ENCODE measurements at regions not wholly inside any gene's neighbourhood (a gene's known extent, or its start where the extent isn't known, plus 50 kb on each side); places are given as distances from the start of the nearest gene placed in this dataset.

DNA sequence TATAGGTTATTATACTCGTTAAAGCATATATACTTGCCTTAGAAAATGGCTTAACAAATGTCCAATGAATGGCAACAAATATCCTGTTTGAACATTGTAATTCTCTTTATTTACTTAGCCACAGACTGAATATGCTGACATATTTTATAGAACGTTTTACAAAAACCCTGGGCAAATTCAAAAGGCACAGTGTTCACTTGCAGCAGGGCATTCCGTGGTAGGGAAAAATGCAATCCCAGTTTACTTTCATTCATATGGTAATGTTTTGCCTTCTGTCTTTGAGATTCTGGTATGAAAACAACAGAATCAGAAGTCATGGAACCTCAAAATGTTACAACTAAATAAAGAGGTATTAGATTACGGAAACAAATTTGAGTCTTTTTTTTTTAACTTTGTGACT, 56.2 kb upstream of the MYCBP2 start:
- TF ChIP-seq, protein P1, sequence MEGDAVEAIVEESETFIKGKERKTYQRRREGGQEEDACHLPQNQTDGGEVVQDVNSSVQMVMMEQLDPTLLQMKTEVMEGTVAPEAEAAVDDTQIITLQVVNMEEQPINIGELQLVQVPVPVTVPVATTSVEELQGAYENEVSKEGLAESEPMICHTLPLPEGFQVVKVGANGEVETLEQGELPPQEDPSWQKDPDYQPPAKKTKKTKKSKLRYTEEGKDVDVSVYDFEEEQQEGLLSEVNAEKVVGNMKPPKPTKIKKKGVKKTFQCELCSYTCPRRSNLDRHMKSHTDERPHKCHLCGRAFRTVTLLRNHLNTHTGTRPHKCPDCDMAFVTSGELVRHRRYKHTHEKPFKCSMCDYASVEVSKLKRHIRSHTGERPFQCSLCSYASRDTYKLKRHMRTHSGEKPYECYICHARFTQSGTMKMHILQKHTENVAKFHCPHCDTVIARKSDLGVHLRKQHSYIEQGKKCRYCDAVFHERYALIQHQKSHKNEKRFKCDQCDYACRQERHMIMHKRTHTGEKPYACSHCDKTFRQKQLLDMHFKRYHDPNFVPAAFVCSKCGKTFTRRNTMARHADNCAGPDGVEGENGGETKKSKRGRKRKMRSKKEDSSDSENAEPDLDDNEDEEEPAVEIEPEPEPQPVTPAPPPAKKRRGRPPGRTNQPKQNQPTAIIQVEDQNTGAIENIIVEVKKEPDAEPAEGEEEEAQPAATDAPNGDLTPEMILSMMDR (IDR thresholded peaks at IDR 0.05; ENCODE audit: insufficient read depth, missing control alignments), result no peak
- FAIRE-seq, result no peak

DNA sequence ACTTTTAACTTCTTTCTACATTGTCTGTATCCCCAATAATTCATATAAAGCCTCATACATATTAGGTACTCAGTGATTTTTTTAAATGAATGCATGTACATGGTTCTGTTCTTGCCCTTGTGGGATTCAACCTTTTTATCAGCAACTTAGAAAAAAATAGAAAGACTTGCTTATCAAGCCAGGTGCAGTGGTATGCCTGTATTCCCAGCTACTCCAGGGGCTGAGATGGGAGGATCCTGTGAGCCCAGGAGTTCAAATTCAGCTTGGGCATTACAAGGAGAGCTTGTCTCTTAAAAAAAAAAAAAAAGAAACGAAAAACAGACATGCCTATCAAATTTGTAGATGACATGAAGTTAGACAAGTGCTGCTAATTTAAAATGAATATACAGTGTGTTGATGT, 54.2 kb upstream of the MYCBP2 start:
- no peak for FAIRE-seq
- TF ChIP-seq, protein P1 (IDR thresholded peaks at IDR 0.05; ENCODE audit: insufficient read depth, missing control alignments), result no peak
- no peak for DNase-seq (ENCODE audit: insufficient read length, low spot score)

More for the DNA sequence above, 56.2 kb upstream of the MYCBP2 start:
- no peak for DNase-seq (ENCODE audit: insufficient read length, low spot score)

DNA sequence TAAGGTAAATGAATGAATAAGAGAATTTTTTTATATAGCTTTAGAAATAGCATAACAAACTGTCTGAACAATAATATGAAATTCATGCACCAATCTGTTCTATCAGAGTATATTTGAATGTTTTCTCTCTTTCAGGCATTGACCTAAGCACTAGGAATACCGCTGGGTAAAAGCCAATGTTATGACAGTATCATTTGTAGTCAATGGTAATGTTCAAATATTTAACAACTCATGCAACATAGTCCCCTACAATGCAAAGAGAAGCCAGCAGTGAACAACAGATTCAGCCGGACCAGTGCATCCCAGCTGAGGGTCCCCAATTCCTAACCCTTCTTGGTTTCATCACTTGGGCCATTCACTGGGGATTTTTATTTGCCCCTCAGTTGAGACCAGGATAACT, 52.6 kb upstream of the MYCBP2 start:
- DNase-seq (ENCODE audit: insufficient read length, low spot score) (no peak), FAIRE-seq (no peak)
- TF ChIP-seq, protein P1 (IDR thresholded peaks at IDR 0.05; ENCODE audit: insufficient read depth, missing control alignments), result no peak

DNA sequence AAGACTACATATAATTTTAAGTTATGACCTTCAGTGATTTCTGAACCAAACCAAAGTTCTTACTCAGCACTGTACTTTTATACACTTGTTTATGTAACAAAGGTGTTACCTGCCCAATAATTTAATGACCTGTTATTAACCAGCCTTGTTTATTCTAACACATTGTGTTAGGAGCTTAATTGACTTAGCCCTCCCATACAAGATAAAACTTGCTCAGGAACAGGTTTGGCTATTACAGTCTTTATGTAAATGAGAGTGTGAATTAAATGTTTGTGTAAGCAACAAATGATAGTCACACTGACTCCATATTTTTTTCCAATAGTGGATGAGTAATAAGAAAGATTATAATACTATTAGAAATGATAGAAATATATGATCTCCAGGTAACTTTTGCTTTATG, 51.8 kb upstream of the MYCBP2 start:
- TF ChIP-seq, protein P1 (IDR thresholded peaks at IDR 0.05; ENCODE audit: insufficient read depth, missing control alignments), result no peak
- DNase-seq (ENCODE audit: insufficient read length, low spot score), result no peak
- FAIRE-seq, result no peak

DNA sequence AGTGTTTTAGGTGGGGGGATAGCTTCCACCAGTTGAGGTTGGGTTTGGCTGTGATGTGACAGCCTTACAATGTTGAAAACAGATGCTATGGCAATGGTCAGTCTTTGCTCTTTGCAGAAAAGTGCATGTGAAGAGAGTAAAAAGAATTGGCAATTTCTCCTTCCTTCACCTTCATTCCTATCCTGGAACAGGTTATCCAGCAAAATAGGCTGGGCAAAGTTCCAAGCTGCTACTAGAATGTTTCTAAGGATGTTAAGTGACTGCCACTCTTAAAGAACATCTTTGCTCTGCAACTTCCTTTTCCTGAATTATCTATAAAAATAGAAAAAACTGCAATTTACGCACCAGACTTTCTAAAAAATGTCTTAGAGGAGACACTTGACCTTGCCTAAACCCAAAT, 50.1 kb upstream of the MYCBP2 start:
- TF ChIP-seq, protein P1 (IDR thresholded peaks at IDR 0.05; ENCODE audit: insufficient read depth, missing control alignments), result no peak
- no peak for DNase-seq (ENCODE audit: insufficient read length, low spot score)

More for the DNA sequence above, 50.1 kb upstream of the MYCBP2 start:
- FAIRE-seq, result no peak

Data from D721Med (cell line).